ENCODE measurements at regions not wholly inside any gene's neighbourhood (a gene's known extent, or its start where the extent isn't known, plus 50 kb on each side); places are given as distances from the start of the nearest gene placed in this dataset.

GRCh38 chr6:77017537-77017936, 445.8 kb downstream of the HTR1B start:
- H3K4me1 ChIP-seq (ENCODE audit: control insufficient read depth in 4 of 4, insufficient read depth in 4 of 4, low read length in 3 of 4), result peaks cover 0 to 10% (median 3%) of the 10 kb centered on the region in 4 donors
- TF ChIP-seq REST (IDR thresholded peaks at IDR 0.05) (peak; percentile 49), JUND (IDR thresholded peaks at IDR 0.05) (peak in 1 of 2 donors; percentile 92), CTCF (IDR thresholded peaks at IDR 0.05; ENCODE audit: low read depth, low read length, missing input control) (no peak), EGR1 (IDR thresholded peaks at IDR 0.05; ENCODE audit: low read depth in 2 of 2) (no peak), SP1 (IDR thresholded peaks at IDR 0.05) (peak; percentile 62), TAF1 (conservative IDR thresholded peaks at IDR 0.05) (no peak), ATF3 (IDR thresholded peaks at IDR 0.05) (no peak), HNF4A (conservative IDR thresholded peaks at IDR 0.05) (peak; percentile 81 to 97), HNF4G (IDR thresholded peaks at IDR 0.05) (peak; percentile 17), NR2F2 (IDR thresholded peaks at IDR 0.05) (no peak), YY1 (IDR thresholded peaks at IDR 0.05) (peak; percentile 71), GABPA (IDR thresholded peaks at IDR 0.05 in 1 of 2, conservative IDR thresholded peaks at IDR 0.05 in 1 of 2) (peak in 1 of 2 donors; percentile 47), FOXA1 (IDR thresholded peaks at IDR 0.05) (peak; percentile 72), MAX (IDR thresholded peaks at IDR 0.05) (peak; percentile 87), ZBTB33 (IDR thresholded peaks at IDR 0.05) (peak; percentile 90), FOXA2 (IDR thresholded peaks at IDR 0.05) (peak; percentile 76), RXRA (IDR thresholded peaks at IDR 0.05) (peak; percentile 92 to 99), RAD21 (IDR thresholded peaks at IDR 0.05) (peak; percentile 20 to 61)
- WGBS, result 34% methylated on average over 2 of the region's 2 CpGs
- H3K27me3 ChIP-seq (ENCODE audit: control insufficient read depth in 4 of 4, insufficient read depth in 4 of 4, low read length in 3 of 4), result no peaks in the 10 kb centered on the region
- H3K9ac ChIP-seq (ENCODE audit: low read depth in 1 of 2, low read length in 2 of 2), result no peak overlapping the region
- DNase-seq (ENCODE audit: low spot score), result no peak
- no peaks in the 10 kb centered on the region for H3K9me3 ChIP-seq (ENCODE audit: control insufficient read depth in 4 of 4, low read length in 3 of 4)
- peak overlapping the region in 1 of 2 donors; percentile 56 for H3K27ac ChIP-seq (ENCODE audit: low read depth in 1 of 2, low read length in 2 of 2)
- H3K36me3 ChIP-seq (ENCODE audit: control insufficient read depth in 4 of 4, insufficient read depth in 3 of 4, low read depth in 1 of 4, low read length in 3 of 4), result peaks cover 0 to 1% (median 0%) of the 10 kb centered on the region in 4 donors
- H3K4me3 ChIP-seq (ENCODE audit: low read depth in 1 of 3, low read length in 3 of 3), result no peak overlapping the region

Measured in liver (tissue), 8 donors.